DMS 273 (cell line): ENCODE measurements at regions not wholly inside any gene's neighbourhood (a gene's known extent, or its start where the extent isn't known, plus 50 kb on each side); places are given as distances from the start of the nearest gene placed in this dataset.
"Not testable (repeated sequence)": the region's sequence is repeated elsewhere in the genome, so short reads cannot be mapped to it uniquely, and the experiment has no call there.

Experiments used
- DNase-seq: peaks from one replicate; lab custom pipeline; 2025; ENCODE audit not compliant: unreplicated experiment; lab: John Stamatoyannopoulos, UW

- peak; percentile 31 for DNase-seq
Measured at GRCh38 chrX:25442499-25442898, 426.7 kb upstream of the ARX start.

GRCh38 chrX:25433307-25433706, 417.5 kb upstream of the ARX start:
- no peak for DNase-seq

- peak; percentile 18 for DNase-seq
Measured at GRCh38 chrX:25432396-25432795, 416.6 kb upstream of the ARX start.

GRCh38 chrX:25427873-25428555, 412.2 kb upstream of the ARX start:
- peak; percentile 13 for DNase-seq

- DNase-seq = not testable (repeated sequence)
Measured at GRCh38 chrX:25404163-25404562, 388.4 kb upstream of the ARX start.

GRCh38 chrX:25389266-25389665, 373.5 kb upstream of the ARX start:
- DNase-seq = no peak

GRCh38 chrX:25383196-25383595, 367.4 kb upstream of the ARX start:
- DNase-seq = peak; percentile 29

GRCh38 chrX:25356456-25356855, 340.7 kb upstream of the ARX start:
- no peak for DNase-seq

- peak; percentile 36 for DNase-seq
Measured at GRCh38 chrX:25344161-25344936, 328.6 kb upstream of the ARX start.

GRCh38 chrX:25343060-25343459, 327.3 kb upstream of the ARX start:
- DNase-seq = peak; percentile 7

GRCh38 chrX:25337841-25338240, 322.1 kb upstream of the ARX start:
- DNase-seq = no peak

- DNase-seq = no peak
Measured at GRCh38 chrX:25300994-25301393, 285.2 kb upstream of the ARX start.

- DNase-seq = no peak
Measured at GRCh38 chrX:25296850-25297249, 281.1 kb upstream of the ARX start.

GRCh38 chrX:25295466-25295865, 279.7 kb upstream of the ARX start:
- DNase-seq = peak; percentile 6

- no peak for DNase-seq
Measured at GRCh38 chrX:25290132-25290531, 274.4 kb upstream of the ARX start.

GRCh38 chrX:25288676-25289075, 272.9 kb upstream of the ARX start:
- DNase-seq = no peak

- no peak for DNase-seq
Measured at GRCh38 chrX:25287521-25287920, 271.8 kb upstream of the ARX start.

GRCh38 chrX:25285598-25285997, 269.8 kb upstream of the ARX start:
- DNase-seq = no peak

- DNase-seq = no peak
Measured at GRCh38 chrX:25279510-25279909, 263.7 kb upstream of the ARX start.

GRCh38 chrX:25278341-25278740, 262.6 kb upstream of the ARX start:
- DNase-seq = no peak

- no peak for DNase-seq
Measured at GRCh38 chrX:25277574-25277973, 261.8 kb upstream of the ARX start.

- DNase-seq = peak; percentile 23
Measured at GRCh38 chrX:25275159-25275558, 259.4 kb upstream of the ARX start.

GRCh38 chrX:25241461-25241860, 225.7 kb upstream of the ARX start:
- DNase-seq = no peak
